HT1080 (cell line): ENCODE measurements at regions not wholly inside any gene's neighbourhood (a gene's known extent, or its start where the extent isn't known, plus 50 kb on each side); places are given as distances from the start of the nearest gene placed in this dataset.
A peak's percentile ranks its signal among the peaks of the same experiment; 100 is the strongest.

ENCODE experiments used
- DNase-seq: peaks from one replicate; pipeline ENCODE4 v3.0.0-alpha.2; 2015; ENCODE audit warnings: low read depth

GRCh38 chr9:105912157-105912862 is 218.0 kb downstream of the TMEM38B start:
- no peak for DNase-seq

DNA sequence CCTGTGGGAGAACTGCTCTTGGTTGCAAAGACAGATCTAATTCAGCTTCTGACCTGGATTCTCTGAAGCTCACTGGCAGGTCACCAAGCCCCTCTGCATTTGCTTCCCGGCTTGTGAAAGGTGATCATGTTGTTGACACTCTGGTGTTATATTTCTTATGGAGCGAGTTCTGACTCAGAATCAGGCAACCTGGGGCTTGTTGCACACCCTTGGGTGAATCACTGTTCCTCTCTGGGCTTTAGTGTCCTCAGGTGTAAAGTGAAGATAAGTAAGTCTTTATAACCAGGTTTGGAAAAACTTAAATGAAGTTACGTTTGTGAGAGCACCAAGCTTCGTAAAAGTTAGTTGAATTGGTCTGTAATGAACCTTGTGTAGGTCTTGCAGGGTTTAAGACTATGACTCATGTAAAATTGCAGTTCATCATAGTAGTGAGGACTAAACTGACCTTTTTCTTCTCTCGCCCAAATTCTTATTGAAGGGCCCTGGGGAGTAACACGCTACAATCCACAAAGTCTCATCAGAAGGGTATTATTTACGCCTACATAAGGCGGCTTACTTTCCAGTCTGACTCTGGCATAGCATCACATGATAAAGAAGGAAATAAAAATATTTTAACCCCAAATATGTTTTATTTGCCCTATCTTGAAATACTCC is 218.6 kb downstream of the TMEM38B start:
- DNase-seq, result peak; percentile 70

DNA sequence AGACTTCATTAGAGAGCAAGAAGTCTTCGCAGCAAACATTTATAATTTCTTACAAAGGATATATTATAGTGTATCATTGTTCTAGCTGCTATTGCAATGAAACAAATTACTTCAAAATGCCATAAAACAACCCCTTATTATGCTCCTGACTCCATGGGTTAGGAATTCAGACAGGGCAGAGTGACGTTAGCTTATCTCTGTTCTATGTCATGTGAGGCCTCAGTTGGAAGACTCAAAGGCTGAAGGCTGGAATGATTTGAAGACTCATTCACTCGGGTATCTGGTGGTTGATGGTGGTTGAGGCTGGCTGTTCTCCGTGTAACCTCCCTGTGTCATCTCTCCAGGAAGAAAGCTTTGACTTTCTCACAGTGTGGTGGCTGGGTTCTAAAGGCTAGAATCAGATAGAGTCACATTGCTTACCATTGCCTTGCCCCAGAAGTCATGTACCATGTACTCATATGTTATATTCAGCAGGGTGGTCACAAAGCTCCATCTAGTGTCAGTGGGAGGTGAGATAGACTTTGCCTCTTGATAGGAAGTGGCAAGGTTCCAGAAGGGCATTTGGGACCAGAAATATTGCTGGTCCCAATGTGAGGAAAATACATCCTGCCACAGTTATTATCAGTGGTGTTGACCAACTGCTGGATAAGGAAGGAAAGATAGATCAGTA is 226.9 kb downstream of the TMEM38B start:
- peak; percentile 39 for DNase-seq

- no peak for DNase-seq
Observed at GRCh38 chr9:105928416-105928815, 234.1 kb downstream of the TMEM38B start.

DNA sequence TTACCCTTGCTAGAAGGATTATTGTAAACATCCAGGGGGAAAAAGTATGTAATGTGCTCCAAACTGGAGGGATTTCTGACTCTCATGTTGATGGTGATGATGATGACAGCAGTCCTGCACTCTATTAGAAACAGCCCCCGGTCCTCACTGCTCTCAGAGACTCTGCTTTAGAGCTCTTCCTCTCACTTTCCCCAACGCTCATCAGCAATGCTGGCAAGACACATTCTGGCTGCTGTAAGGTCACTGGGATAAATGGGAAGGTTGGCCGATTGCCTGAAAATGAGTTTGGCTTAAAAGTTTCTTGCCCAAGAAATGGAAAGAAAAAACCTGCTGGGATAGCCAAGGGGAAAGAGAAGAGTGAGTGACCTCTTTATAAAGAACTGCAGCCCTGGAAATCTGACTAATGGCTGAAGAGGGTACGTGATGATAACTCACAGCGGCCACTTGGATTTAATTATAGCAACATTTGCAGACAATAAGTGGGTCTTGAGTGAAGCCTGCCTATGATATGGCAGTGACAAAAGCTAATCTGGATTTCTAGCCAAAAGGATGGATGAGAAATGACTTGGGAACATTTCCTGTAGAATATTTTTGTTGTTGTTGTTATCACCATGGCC is 235.8 kb downstream of the TMEM38B start:
- no peak for DNase-seq

- DNase-seq, result no peak
Observed at GRCh38 chr9:105932276-105932675, 237.9 kb downstream of the TMEM38B start.

DNA sequence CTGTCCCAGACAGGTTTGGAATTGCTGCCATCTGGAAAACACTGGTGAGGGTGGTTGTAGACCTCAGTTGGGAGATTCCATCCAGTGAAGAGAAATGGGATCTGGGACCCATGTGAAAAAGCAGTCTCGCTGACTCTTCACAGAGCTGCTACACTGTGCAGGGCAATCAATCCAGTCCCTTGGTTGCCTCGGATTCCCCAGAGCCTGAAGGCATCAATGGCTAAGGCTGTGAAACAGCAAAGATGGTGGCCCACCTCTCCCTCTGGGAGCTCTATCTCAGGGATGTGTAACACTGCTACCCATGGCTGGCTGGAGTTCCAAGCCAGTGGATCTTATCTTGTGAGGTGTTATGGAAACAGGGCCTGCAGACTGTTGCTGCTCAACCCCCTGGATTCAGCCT is 256.1 kb downstream of the TMEM38B start:
- no peak for DNase-seq

- DNase-seq, result no peak
Observed at GRCh38 chr9:105950894-105951293, 256.6 kb downstream of the TMEM38B start.

- DNase-seq, result no peak
Observed at GRCh38 chr9:105954517-105954916, 260.2 kb downstream of the TMEM38B start.

- DNase-seq, result peak; percentile 13
Observed at GRCh38 chr9:105957830-105958229, 263.5 kb downstream of the TMEM38B start.

DNA sequence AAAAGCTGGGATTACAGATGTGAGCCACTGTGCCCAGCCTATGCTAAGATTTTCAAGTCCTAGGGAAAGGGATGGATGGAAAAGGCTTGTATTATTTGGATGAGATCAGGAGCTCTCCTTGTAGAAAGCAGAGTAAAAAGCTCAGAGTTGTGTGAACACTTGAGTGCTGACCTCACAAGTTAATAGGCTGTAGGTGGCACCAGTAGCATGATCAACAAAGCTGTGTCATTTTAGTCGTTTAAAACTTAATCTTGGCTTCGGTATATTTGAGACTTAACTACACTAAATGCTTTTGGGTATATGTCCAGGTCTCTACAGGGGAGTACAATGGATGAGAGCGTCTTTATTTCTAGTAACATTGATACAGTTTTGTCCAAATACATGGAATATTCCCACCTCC is 264.2 kb downstream of the TMEM38B start:
- DNase-seq, result no peak

DNA sequence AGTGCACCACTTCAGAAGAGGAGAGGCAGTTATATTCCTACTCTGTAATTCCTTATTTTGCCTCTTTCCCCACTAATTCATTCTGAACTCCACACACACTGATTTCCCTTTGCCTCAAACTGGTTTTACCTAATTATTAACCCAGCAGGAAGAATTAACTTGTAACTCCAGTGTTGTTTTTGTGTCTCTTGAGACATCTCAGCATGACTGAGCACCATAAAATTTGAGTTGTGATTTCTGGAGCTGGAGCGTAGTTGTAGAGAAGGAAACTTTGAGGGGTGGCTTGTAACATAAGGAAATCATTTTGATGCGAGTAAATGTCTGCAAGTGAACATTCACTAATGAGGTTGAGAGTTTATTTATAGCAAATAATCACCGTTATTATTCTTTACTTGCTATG is 265.2 kb downstream of the TMEM38B start:
- DNase-seq, result no peak

DNA sequence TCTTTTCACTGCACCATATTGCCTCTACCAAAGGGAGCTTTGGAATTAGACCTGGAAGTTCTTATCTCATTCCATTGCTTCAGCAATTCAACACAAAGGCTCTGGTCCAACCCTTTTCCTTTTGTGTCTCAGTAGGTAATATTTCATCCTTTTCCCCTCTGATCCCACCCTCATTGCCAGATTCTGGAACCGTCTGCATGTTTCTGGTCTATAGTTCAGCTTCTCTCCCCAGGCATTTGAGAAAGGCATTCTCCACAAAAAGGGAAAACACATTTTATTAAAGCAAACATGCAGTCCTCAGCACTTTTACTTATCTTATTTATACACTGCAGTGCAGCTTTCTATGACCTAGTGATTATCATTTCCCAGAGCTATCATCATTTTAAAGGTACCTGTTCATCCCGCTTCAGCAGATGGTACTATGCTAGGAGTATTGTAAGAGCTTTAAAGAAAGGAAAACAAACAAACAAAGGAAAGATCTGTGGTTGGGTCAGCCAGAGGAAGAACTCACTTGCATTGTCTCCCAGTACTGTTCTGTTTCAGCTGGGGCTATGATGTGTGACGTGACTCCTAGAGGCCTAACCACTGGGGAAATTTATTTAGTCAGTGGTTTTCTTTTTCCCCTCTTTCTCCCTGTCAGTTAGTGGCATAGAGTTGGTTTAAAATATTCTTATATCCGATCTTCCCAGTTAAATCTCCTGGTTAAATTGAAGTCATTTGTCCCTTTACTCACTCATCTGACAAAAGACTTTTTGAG is 269.2 kb downstream of the TMEM38B start:
- no peak for DNase-seq

DNA sequence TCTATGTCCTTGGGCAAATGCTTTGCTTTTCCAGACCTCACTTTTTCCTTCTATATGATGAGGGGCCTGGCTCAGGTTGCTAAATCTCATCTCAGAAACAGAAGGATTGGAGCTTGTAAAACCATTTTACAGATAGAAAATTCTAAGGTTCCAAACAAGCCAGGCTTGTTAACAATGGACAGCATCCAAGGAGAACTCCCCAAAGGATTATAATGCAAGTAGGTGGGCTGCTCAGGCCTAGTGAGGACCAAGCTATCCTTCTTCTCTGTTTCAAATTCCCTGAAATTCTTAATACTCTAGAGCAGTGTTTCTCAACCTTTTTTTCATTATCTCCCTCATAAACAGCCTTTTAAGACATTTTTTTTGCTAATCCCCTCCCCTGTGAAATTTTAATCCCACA is 269.8 kb downstream of the TMEM38B start:
- DNase-seq, result no peak

GRCh38 chr9:105966834-105967233 is 272.5 kb downstream of the TMEM38B start:
- DNase-seq, result no peak

- no peak for DNase-seq
Observed at GRCh38 chr9:105967248-105967647, 272.9 kb downstream of the TMEM38B start.

DNA sequence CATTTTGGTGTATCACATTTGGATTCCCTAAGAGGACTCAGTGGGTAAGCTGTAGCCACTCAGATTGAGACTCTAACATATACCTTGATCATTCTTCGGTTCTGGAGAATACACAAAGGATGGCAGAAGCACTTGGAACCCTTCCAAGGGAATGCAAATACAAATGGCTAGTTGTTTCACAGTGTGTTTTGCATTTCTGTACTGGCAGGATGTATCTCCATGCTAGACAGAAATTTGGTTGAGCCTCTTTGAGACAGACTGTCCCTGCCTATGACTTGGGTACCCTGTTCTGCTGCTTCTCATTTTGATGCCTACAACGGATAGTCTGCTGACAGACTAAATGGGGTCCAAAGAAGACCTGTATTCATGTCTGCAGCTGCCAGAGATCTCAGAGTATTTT is 273.5 kb downstream of the TMEM38B start:
- no peak for DNase-seq

GRCh38 chr9:105968811-105969466 is 274.6 kb downstream of the TMEM38B start:
- no peak for DNase-seq

DNA sequence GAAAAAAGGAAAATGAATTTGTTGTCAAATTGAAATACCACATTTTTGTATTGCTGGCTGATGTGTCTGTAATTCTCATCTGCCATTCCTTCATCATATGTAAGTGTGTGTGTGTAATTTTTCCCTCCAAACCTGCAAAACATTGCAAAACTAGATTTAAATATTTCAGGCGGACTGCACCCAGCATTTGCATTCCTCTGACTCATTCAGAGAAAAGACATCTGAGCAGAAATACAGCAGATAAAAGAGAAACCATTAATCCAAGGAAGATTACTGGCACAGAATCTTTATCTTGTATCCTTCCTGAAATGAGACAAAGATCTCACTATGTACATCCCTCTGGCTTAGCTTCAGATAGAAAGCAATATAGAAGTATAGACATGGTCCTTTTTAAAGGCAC is 275.3 kb downstream of the TMEM38B start:
- DNase-seq, result peak; percentile 6

- no peak for DNase-seq
Observed at GRCh38 chr9:105971986-105972385, 277.6 kb downstream of the TMEM38B start.
